NB4 (cell line): ENCODE measurements at regions not wholly inside any gene's neighbourhood (a gene's known extent, or its start where the extent isn't known, plus 50 kb on each side); places are given as distances from the start of the nearest gene placed in this dataset.

Experiments
- CTCF ChIP-seq: IDR thresholded peaks from one replicate; pipeline ENCODE4 v1.5.1; 2012; ENCODE audit warnings: low read depth, low read length
- MAX ChIP-seq: IDR thresholded peaks from 2 replicates; pipeline ENCODE4 v1.6.1; 2011; ENCODE audit warnings: low read depth, low read length
- MYC ChIP-seq: IDR thresholded peaks from 2 replicates; pipeline ENCODE4 v1.6.1; 2011; ENCODE audit warnings: low read depth, low read length
- POLR2A ChIP-seq: IDR thresholded peaks from 2 replicates; pipeline ENCODE4 v1.6.1; 2011; ENCODE audit warnings: mild to moderate bottlenecking; ENCODE audit not compliant: insufficient read length; ENCODE audit errors: extremely low read depth

- TF ChIP-seq CTCF (no peak), POLR2A (no peak), MAX (no peak), MYC (no peak)
Observed at GRCh38 chr9:12403721-12404120, 289.5 kb upstream of the TYRP1 start.
